Testis (tissue), 2 donors: ENCODE measurements at regions not wholly inside any gene's neighbourhood (a gene's known extent, or its start where the extent isn't known, plus 50 kb on each side); places are given as distances from the start of the nearest gene placed in this dataset.

Experiments
- DNase-seq: peaks from one replicate; pipeline ENCODE4 v3.0.0-alpha.2; 2019
- H3K27ac ChIP-seq, 2 donors: fragments of 200-600 bp; sonication (generic); one replicate each; pipeline ENCODE4 v1.5.1; 2019
- H3K27me3 ChIP-seq: fragments of 200-600 bp; sonication (generic); one replicate; pipeline ENCODE4 v1.5.1; 2019
- H3K36me3 ChIP-seq: fragments of 200-600 bp; sonication (generic); one replicate; pipeline ENCODE4 v1.5.1; 2017; ENCODE audit warnings: low read depth; ENCODE audit errors: missing control alignments
- H3K4me1 ChIP-seq: fragments of 200-600 bp; sonication (generic); one replicate; pipeline ENCODE4 v1.5.1; 2019
- H3K4me3 ChIP-seq, 2 donors: fragments of 200-600 bp; sonication (generic); one replicate each; pipeline ENCODE4 v1.5.1; 2017 to 2019
- H3K9me3 ChIP-seq: fragments of 200-600 bp; sonication (generic); one replicate; pipeline ENCODE4 v1.5.1; 2017
- POLR2A ChIP-seq: fragments of 450-650 bp; IDR thresholded peaks from one replicate; pipeline ENCODE4 v1.6.1; 2017; ENCODE audit warnings: antibody characterized with exemption, mild to moderate bottlenecking, moderate library complexity
- WGBS, 2 donors: methylation state at CpG; one replicate each; pipeline ENCODE4 v1.1.5; 2018; 5-methylcytosine and 5-hydroxymethylcytosine counted together
- intact Hi-C: fragments of 100-400 bp; cut with DNase I; formaldehyde crosslinking; loops from one replicate; pipeline ENCODE4 v1.15.1; 2023; ENCODE audit warnings: low total_unique reads
- TF ChIP-seq, protein P1 (sequence below), 3 experiments: fragments of 450-650 bp in 2 of 3; fragments of 200-600 bp in 1 of 3; sonication (generic) in 1 of 3; IDR thresholded peaks; one replicate each; pipeline ENCODE4 v1.5.1; 2016 to 2019; ENCODE audit warnings: antibody characterized with exemption in 3 of 3, mild to moderate bottlenecking in 2 of 3, moderate library complexity in 1 of 3

DNA sequence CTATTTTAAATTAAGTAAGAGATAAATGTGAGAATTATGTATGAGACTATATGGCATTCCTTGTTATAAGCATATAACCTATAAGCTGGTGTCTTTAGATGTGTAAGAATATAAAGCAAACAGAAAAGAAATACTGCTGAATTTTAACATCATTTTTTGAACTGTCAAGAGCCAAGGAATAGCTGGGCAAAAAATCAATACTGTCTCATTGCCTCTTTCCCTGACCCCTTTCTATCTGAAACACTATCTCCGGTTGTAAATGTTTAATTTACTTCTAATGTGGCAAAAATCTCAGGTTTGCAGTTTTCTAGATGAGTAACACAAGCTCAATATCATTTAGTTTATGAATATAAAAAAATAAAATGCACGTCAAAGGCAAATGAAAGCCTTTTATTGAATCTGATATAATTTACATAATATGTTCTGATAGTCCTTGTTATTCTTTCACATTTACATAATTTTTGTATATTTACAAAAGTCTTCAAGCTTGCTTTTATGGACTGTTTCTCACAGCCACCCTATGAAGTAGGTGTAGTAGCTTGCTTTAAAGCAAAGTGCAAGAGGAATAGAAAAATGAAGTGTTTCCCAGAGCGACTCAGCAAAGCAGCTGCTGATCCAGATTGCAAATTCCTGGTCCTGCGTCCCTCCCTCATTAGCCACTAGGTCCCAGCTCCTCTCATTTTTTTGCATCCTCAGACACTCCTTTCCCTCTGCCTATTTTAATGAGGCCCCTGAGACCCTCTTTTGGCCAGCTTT lies 188.2 kb upstream of the RFC3 start:
- no peak overlapping the region for H3K27ac ChIP-seq
- WGBS, 2 donors, result 66% methylated on average over 4 of the region's 4 CpGs
- no peak for DNase-seq

GRCh38 chr13:33633701-33634545 lies 184.0 kb upstream of the RFC3 start:
- WGBS, 2 donors, result 75 to 83% methylated on average over 3 of the region's 3 CpGs
- Histone ChIP-seq H3K9me3 (no peaks in the 10 kb centered on the region), H3K36me3 (no peaks in the 10 kb centered on the region), H3K27me3 (no peaks in the 10 kb centered on the region), H3K27ac (no peak overlapping the region), H3K4me1 (no peaks in the 10 kb centered on the region), H3K4me3 (no peak overlapping the region)
- DNase-seq, result no peak
- intact Hi-C loops, result no loop called here
- TF ChIP-seq, protein P1, sequence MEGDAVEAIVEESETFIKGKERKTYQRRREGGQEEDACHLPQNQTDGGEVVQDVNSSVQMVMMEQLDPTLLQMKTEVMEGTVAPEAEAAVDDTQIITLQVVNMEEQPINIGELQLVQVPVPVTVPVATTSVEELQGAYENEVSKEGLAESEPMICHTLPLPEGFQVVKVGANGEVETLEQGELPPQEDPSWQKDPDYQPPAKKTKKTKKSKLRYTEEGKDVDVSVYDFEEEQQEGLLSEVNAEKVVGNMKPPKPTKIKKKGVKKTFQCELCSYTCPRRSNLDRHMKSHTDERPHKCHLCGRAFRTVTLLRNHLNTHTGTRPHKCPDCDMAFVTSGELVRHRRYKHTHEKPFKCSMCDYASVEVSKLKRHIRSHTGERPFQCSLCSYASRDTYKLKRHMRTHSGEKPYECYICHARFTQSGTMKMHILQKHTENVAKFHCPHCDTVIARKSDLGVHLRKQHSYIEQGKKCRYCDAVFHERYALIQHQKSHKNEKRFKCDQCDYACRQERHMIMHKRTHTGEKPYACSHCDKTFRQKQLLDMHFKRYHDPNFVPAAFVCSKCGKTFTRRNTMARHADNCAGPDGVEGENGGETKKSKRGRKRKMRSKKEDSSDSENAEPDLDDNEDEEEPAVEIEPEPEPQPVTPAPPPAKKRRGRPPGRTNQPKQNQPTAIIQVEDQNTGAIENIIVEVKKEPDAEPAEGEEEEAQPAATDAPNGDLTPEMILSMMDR (IDR thresholded peaks at IDR 0.05), result no peak
- no peak for TF ChIP-seq POLR2A

More for the DNA sequence above, 188.2 kb upstream of the RFC3 start:
- no peaks in the 10 kb centered on the region for H3K27me3 ChIP-seq
- intact Hi-C loops, result no loop called here
- no peak for TF ChIP-seq POLR2A
- TF ChIP-seq, protein P1 (IDR thresholded peaks at IDR 0.05), result no peak
- no peaks in the 10 kb centered on the region for H3K36me3 ChIP-seq
- no peak overlapping the region for H3K4me3 ChIP-seq
- no peaks in the 10 kb centered on the region for H3K4me1 ChIP-seq
- no peaks in the 10 kb centered on the region for H3K9me3 ChIP-seq

DNA sequence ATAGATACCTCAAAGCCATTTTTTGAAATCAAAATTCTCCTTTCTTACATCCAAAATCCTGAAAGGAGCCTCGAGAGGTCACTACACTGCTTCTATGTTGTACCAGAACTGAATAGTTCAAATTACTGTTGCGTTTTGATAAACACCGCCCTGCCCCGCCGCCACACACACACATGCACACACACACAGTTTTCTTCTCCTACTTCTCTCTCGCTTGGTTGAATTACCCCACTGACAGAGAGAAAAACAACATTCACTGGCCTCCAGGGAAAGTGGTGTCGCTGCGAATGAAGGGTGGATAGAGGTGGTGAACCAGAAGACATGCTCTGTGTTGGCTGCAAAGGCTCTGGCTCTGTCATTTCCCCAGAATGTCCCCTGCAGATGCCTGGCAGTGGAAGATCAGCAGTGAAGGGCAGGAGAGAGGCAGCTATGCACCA lies 183.4 kb upstream of the RFC3 start:
- no peak overlapping the region for H3K27ac ChIP-seq
- peaks cover 2% of the 10 kb centered on the region for H3K4me1 ChIP-seq
- no peaks in the 10 kb centered on the region for H3K9me3 ChIP-seq
- intact Hi-C loops, result no loop called here
- H3K4me3 ChIP-seq, result no peak overlapping the region
- H3K27me3 ChIP-seq, result no peaks in the 10 kb centered on the region
- DNase-seq, result no peak
- WGBS, 2 donors, result 63 to 71% methylated on average over 8 of the region's 8 CpGs
- H3K36me3 ChIP-seq, result no peaks in the 10 kb centered on the region
- TF ChIP-seq, protein P1 (IDR thresholded peaks at IDR 0.05), result no peak
- no peak for TF ChIP-seq POLR2A

DNA sequence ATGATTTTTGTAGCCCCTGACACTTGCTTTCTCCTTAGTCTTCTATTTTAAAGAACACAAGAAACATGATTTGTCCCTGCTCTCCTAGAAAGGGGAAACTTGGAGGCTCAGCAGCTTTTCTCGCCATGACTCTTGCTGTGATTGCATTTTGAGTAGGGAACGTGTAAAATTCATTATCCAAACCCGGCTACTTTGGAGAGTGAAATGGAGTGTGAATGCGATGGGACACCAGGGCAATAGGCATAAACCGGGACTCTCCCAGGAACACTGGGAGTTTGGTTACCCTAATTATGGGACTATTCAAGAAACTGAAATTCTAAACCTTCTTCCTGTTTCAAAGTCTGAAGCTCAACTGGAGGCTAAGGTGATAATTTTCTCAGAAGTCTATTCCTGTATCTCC lies 181.7 kb upstream of the RFC3 start:
- TF ChIP-seq POLR2A, result no peak
- TF ChIP-seq, protein P1 (IDR thresholded peaks at IDR 0.05), result no peak
- no peaks in the 10 kb centered on the region for H3K9me3 ChIP-seq
- intact Hi-C loops, result no loop called here
- H3K36me3 ChIP-seq, result no peaks in the 10 kb centered on the region
- no peaks in the 10 kb centered on the region for H3K27me3 ChIP-seq
- H3K27ac ChIP-seq, result no peak overlapping the region
- H3K4me1 ChIP-seq, result peaks cover 5% of the 10 kb centered on the region
- no peak for DNase-seq
- H3K4me3 ChIP-seq, result no peak overlapping the region
- WGBS, 2 donors, result 85 to 89% methylated on average over 5 of the region's 5 CpGs
